ENCODE measurements at regions not wholly inside any gene's neighbourhood (a gene's known extent, or its start where the extent isn't known, plus 50 kb on each side); places are given as distances from the start of the nearest gene placed in this dataset.

DNA sequence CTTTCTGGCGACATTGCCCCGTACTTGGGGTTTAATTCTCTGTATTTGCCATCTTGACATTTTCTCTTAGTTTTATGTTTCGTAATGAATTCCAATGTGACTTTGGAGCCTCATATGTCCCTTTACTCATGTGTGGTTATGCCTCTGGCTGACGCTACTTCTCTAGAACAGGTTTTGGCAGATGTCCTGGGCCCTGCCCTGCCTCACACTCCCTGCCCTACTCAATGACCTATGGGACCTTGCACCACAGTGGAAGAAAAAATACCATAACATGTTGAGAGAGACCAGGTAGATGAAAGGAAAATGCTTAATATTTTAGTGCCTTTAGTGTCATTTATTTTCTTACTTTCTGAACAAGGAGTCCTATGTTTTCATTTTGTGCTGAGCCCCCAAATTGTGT is 400.5 kb downstream of the TFEC start (continued):
- TF ChIP-seq ZNF462 (CRISPR knock-in tag; IDR thresholded peaks at IDR 0.05) = no peak
- no peak for TF ChIP-seq ZNF331 (CRISPR knock-in tag; IDR thresholded peaks at IDR 0.05; ENCODE audit: low read depth)
- no peak for TF ChIP-seq ZNF114 (CRISPR knock-in tag; IDR thresholded peaks at IDR 0.05)
- TF ChIP-seq POLR2AphosphoS5 (IDR thresholded peaks at IDR 0.05; ENCODE audit: low read depth) = no peak

DNA sequence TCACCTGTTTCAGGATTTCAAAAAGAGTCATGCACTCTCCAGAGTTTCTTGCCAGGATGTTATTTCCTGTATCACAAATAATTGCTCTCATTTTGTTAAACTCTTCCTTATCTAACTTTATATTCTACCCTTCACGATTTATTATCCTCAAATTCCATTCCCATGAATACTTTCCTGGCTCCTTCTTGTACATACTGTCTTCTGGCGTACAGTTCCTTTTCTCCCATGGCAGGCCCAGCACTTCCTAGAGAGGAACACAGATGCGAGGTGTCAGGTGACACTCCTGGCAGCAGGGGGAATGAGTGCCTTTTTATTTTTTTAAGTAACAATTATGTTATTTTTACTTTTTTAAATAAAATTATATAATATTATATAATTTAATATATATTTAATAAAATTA is 411.9 kb downstream of the TFEC start:
- Histone ChIP-seq H2AFZ (no peak overlapping the region), H3K4me1 (ENCODE audit: insufficient read depth) (peaks cover 5% of the 10 kb centered on the region; the same call in 1 of the 2 replicates), H3K27ac (ENCODE audit: low read depth) (no peak overlapping the region), H3K4me2 (no peak overlapping the region), H3K36me3 (ENCODE audit: insufficient read depth) (no peaks in the 10 kb centered on the region), H3F3A (replicated peaks; ENCODE audit: low read depth) (no peaks in the 10 kb centered on the region), H3K4me3 (no peak overlapping the region), H3K27me3 (ENCODE audit: insufficient read depth) (no peaks in the 10 kb centered on the region), H4K20me1 (replicated peaks; ENCODE audit: insufficient read depth) (no peaks in the 10 kb centered on the region), H3K9me2 (ENCODE audit: insufficient read depth) (peaks cover 9% of the 10 kb centered on the region; the same call in 1 of the 2 replicates), H3K79me2 (replicated peaks; ENCODE audit: insufficient read depth) (no peaks in the 10 kb centered on the region)
- H3K4me3 Mint-ChIP-seq = no peak overlapping the region
- H3K27me3 Mint-ChIP-seq (ENCODE audit: insufficient read depth, low read depth, poor library complexity) = no peaks in the 10 kb centered on the region
- H3K9me3 Mint-ChIP-seq = no peaks in the 10 kb centered on the region; the same call in 2 of the 3 replicates
- ATAC-seq (no peak), DNase-seq (ENCODE audit: low spot score) (no peak)
- no peak overlapping the region for H3K27ac Mint-ChIP-seq
- peaks cover 14% of the 10 kb centered on the region for H3K4me1 Mint-ChIP-seq
- TF ChIP-seq POLR2AphosphoS5 (IDR thresholded peaks at IDR 0.05; ENCODE audit: low read depth) (no peak), ZNF114 (CRISPR knock-in tag; IDR thresholded peaks at IDR 0.05) (no peak), EZH2phosphoT487 (IDR thresholded peaks at IDR 0.05; ENCODE audit: unreplicated experiment) (no peak), EZH2 (IDR thresholded peaks at IDR 0.05; ENCODE audit: low read depth, unreplicated experiment) (no peak), JUNB (IDR thresholded peaks at IDR 0.05; ENCODE audit: unreplicated experiment) (no peak), CREB1 (CRISPR knock-in tag; IDR thresholded peaks at IDR 0.05; ENCODE audit: low read depth) (no peak), ETS1 (IDR thresholded peaks at IDR 0.05) (no peak), CTCF (conservative IDR thresholded peaks at IDR 0.05; ENCODE audit: low read depth in 2 of 2) (no peak), ZNF331 (CRISPR knock-in tag; IDR thresholded peaks at IDR 0.05; ENCODE audit: low read depth) (no peak), STAT1 (IDR thresholded peaks at IDR 0.05; ENCODE audit: unreplicated experiment) (no peak), NANOG (IDR thresholded peaks at IDR 0.05; ENCODE audit: borderline replicate concordance) (no peak)
- TF ChIP-seq, protein P1, sequence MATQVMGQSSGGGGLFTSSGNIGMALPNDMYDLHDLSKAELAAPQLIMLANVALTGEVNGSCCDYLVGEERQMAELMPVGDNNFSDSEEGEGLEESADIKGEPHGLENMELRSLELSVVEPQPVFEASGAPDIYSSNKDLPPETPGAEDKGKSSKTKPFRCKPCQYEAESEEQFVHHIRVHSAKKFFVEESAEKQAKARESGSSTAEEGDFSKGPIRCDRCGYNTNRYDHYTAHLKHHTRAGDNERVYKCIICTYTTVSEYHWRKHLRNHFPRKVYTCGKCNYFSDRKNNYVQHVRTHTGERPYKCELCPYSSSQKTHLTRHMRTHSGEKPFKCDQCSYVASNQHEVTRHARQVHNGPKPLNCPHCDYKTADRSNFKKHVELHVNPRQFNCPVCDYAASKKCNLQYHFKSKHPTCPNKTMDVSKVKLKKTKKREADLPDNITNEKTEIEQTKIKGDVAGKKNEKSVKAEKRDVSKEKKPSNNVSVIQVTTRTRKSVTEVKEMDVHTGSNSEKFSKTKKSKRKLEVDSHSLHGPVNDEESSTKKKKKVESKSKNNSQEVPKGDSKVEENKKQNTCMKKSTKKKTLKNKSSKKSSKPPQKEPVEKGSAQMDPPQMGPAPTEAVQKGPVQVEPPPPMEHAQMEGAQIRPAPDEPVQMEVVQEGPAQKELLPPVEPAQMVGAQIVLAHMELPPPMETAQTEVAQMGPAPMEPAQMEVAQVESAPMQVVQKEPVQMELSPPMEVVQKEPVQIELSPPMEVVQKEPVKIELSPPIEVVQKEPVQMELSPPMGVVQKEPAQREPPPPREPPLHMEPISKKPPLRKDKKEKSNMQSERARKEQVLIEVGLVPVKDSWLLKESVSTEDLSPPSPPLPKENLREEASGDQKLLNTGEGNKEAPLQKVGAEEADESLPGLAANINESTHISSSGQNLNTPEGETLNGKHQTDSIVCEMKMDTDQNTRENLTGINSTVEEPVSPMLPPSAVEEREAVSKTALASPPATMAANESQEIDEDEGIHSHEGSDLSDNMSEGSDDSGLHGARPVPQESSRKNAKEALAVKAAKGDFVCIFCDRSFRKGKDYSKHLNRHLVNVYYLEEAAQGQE (IDR thresholded peaks at IDR 0.05; ENCODE audit: unreplicated experiment) = no peak
- no peaks in the 10 kb centered on the region for H3K36me3 Mint-ChIP-seq (ENCODE audit: low read depth)
